GM10266 (cell line): ENCODE measurements at regions not wholly inside any gene's neighbourhood (a gene's known extent, or its start where the extent isn't known, plus 50 kb on each side); places are given as distances from the start of the nearest gene placed in this dataset.

ENCODE experiments used
- DNase-seq: peaks from one replicate; pipeline ENCODE4 v3.0.0; 2012; ENCODE audit errors: extremely low spot score
- CTCF ChIP-seq: IDR thresholded peaks from 2 replicates; pipeline ENCODE4 v1.5.1; 2012; ENCODE audit warnings: mild to moderate bottlenecking, low read depth; ENCODE audit not compliant: control insufficient read depth, insufficient read depth; ENCODE audit errors: missing control alignments

GRCh38 chr5:101675510-101676219 lies 620.4 kb downstream of the SLCO4C1 start:
- TF ChIP-seq CTCF = no peak
- DNase-seq = no peak

GRCh38 chr5:101673120-101673519 lies 623.0 kb downstream of the SLCO4C1 start:
- no peak for TF ChIP-seq CTCF
- DNase-seq = no peak

- no peak for TF ChIP-seq CTCF
- no peak for DNase-seq
These were observed 631.9 kb downstream of the SLCO4C1 start for GRCh38 chr5:101664071-101664791.

- no peak for DNase-seq
- TF ChIP-seq CTCF = no peak
These were observed 632.5 kb downstream of the SLCO4C1 start for GRCh38 chr5:101663543-101663942.

- no peak for DNase-seq
- TF ChIP-seq CTCF = no peak
These were observed 633.8 kb downstream of the SLCO4C1 start for GRCh38 chr5:101662263-101662662.

GRCh38 chr5:101658433-101658832 lies 637.7 kb downstream of the SLCO4C1 start:
- TF ChIP-seq CTCF = no peak
- DNase-seq = no peak

DNA sequence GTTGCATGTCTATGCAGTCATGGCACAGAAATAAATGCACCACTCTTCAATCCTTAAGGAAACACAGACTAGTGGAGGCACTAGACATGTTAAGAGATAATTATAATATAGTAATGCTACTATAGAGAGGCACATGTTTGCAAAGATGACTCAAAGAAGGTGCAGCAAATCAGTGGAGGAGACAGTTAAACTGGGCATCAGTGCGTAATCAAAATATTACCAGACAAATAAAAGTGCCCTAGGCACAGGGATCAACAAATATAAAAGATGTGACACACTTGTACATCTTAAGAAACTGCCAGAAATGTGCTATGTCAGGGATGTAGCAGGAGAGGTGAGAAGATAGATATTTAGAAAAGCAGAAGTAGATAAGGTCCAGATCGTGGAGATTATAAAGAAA lies 642.1 kb downstream of the SLCO4C1 start:
- TF ChIP-seq CTCF = no peak
- no peak for DNase-seq
